K562 (cell line): ENCODE measurements at regions not wholly inside any gene's neighbourhood (a gene's known extent, or its start where the extent isn't known, plus 50 kb on each side); places are given as distances from the start of the nearest gene placed in this dataset.

Experiments
- ATAC-seq: fragments of 200-7000 bp; cut with Tn5 transposase; 3 replicates; pipeline ENCODE4 v1.9.1; 2020; ENCODE audit warnings: moderate library complexity
- BruUV-seq: library from RNA; stranded (reverse); fragments of 400-500 nt; replicated peaks from 2 replicates; lab custom pipeline; 2021; lab: Mats Ljungman, UMichigan
- CTCF ChIA-PET: fragments of 300-600 bp; formaldehyde crosslinking; extraction: SDS; loops from one replicate; lab custom pipeline; 2021; ENCODE audit warnings: low intra/inter-chr PET ratio; lab: Yijun Ruan, JAX
- POLR2A ChIA-PET: fragments of 300-600, 350-650 bp; sonication (Branson Sonifier 250); formaldehyde crosslinking; extraction: SDS; loops from one replicate; lab custom pipeline; 2021; ENCODE audit warnings: antibody characterized with exemption, inconsistent platforms; lab: Yijun Ruan, JAX
- DNase-seq, 4 experiments: peaks; one replicate each; pipeline versions ENCODE4 v3.0.0 to v3.0.0-alpha.2; 2011 to 2018; ENCODE audit warnings: low spot score in 3 of 4, mixed read lengths in 3 of 4; ENCODE audit errors: extremely low read depth in 1 of 4
- FAIRE-seq: peaks from 2 replicates; lab custom pipeline; 2011; peaks lifted over from hg19 to GRCh38; lab: Jason Lieb, UNC
- H2AFZ ChIP-seq: 2 replicates; pipeline ENCODE4 v1.6.0; 2011; ENCODE audit warnings: low read depth, low read length, control low read depth, inconsistent platforms
- H3K27ac ChIP-seq: fragments of 200-600 bp; 3 replicates; pipeline ENCODE4 v1.8.0; 2011; ENCODE audit warnings: low read depth, mild to moderate bottlenecking, control low read depth, inconsistent platforms, low read length, moderate library complexity, mixed read lengths; ENCODE audit errors: extremely low read depth
- H3K27me3 ChIP-seq, 2 experiments: fragments of 300-600 bp in 1 of 2; 2 replicates in 1 of 2; 3 replicates in 1 of 2; pipeline versions ENCODE4 v1.6.0 to v1.8.0; 2011; ENCODE audit warnings: inconsistent platforms in 2 of 2, low read length in 2 of 2, mild to moderate bottlenecking in 1 of 2, mixed read lengths in 1 of 2, moderate library complexity in 1 of 2; ENCODE audit not compliant: control insufficient read depth in 2 of 2, insufficient read depth in 2 of 2
- H3K36me3 ChIP-seq: fragments of 300-600 bp; 3 replicates; pipeline ENCODE4 v1.8.0; 2011; ENCODE audit warnings: mild to moderate bottlenecking, low read length, inconsistent platforms; ENCODE audit not compliant: control insufficient read depth, insufficient read depth
- H3K4me1 ChIP-seq, 2 experiments: fragments of 200-600 bp in 1 of 2; replicated peaks in 1 of 2; 2 replicates in 1 of 2; 3 replicates in 1 of 2; pipeline versions ENCODE4 v1.5.1 to v1.8.0; 2011; ENCODE audit warnings: inconsistent platforms in 2 of 2, low read length in 2 of 2, mild to moderate bottlenecking in 1 of 2, mixed read lengths in 1 of 2, moderate library complexity in 1 of 2; ENCODE audit not compliant: control insufficient read depth in 2 of 2, insufficient read depth in 2 of 2
- H3K4me2 ChIP-seq: 2 replicates; pipeline ENCODE4 v1.6.1; 2011; ENCODE audit warnings: low read length, control low read depth, inconsistent platforms, mixed read lengths; ENCODE audit not compliant: insufficient read depth
- H3K4me3 ChIP-seq: fragments of 200-600 bp; sonication (generic), shearing (Covaris generic); 2 replicates; pipeline ENCODE4 v1.5.1; 2016; ENCODE audit warnings: control low read depth, inconsistent platforms
- H3K79me2 ChIP-seq: fragments of 200-600 bp; 3 replicates; pipeline ENCODE4 v1.8.0; 2011; ENCODE audit warnings: low read length, inconsistent platforms; ENCODE audit not compliant: control insufficient read depth, insufficient read depth
- H3K9ac ChIP-seq, 2 experiments: 2 replicates each; pipeline versions ENCODE4 v1.6.0 to v1.6.1; 2011; ENCODE audit warnings: low read depth in 2 of 2, low read length in 2 of 2, control low read depth in 1 of 2, inconsistent platforms in 1 of 2, mild to moderate bottlenecking in 1 of 2, mixed read lengths in 1 of 2; ENCODE audit not compliant: insufficient read depth in 1 of 2
- H3K9me1 ChIP-seq: one replicate; pipeline ENCODE4 v1.6.0; 2011; ENCODE audit warnings: inconsistent platforms, mild to moderate bottlenecking, low read length, moderate library complexity; ENCODE audit not compliant: control insufficient read depth, insufficient read depth
- H3K9me3 ChIP-seq: replicated peaks from 2 replicates; pipeline ENCODE4 v1.5.1; 2011; ENCODE audit warnings: low read depth, low read length, inconsistent platforms; ENCODE audit not compliant: control insufficient read depth, insufficient read depth
- H4K20me1 ChIP-seq: replicated peaks from 2 replicates; pipeline ENCODE4 v1.6.1; 2011; ENCODE audit warnings: low read length, inconsistent platforms, mixed read lengths; ENCODE audit not compliant: control insufficient read depth, insufficient read depth
- NELFE ChIP-seq: IDR thresholded peaks from 2 replicates; pipeline ENCODE4 v1.6.1; 2011; ENCODE audit warnings: mild to moderate bottlenecking; ENCODE audit not compliant: insufficient read depth, insufficient read length
- SAP30 ChIP-seq: fragments of 200-600 bp; sonication (generic); IDR thresholded peaks from 2 replicates; pipeline ENCODE4 v1.6.1; 2012; ENCODE audit warnings: borderline replicate concordance, low read depth, mild to moderate bottlenecking, moderate library complexity, low read length, control low read depth, inconsistent platforms; ENCODE audit not compliant: insufficient read depth, poor library complexity, severe bottlenecking
- SREBF2 ChIP-seq: sonication (generic); formaldehyde crosslinking; IDR thresholded peaks from 2 replicates; pipeline ENCODE4 v1.4.0; 2020; ENCODE audit warnings: mild to moderate bottlenecking, missing genetic modification reagents
- TEAD4 ChIP-seq, 2 experiments: sonication (generic) in 1 of 2; formaldehyde crosslinking in 1 of 2; IDR thresholded peaks; 2 replicates each; pipeline versions ENCODE4 v1.6.1 to v1.8.0; 2012 to 2022; ENCODE audit warnings: borderline replicate concordance in 1 of 2, inconsistent platforms in 1 of 2, low read length in 1 of 2, mild to moderate bottlenecking in 1 of 2, missing genetic modification reagents in 1 of 2
- ZKSCAN3 ChIP-seq: fragments of 250-450 bp; sonication (Bioruptor Pico); IDR thresholded peaks from 2 replicates; pipeline ENCODE4 v1.4.0; 2020
- WGBS: fragments of 100-300 bp; shearing (Covaris generic); methylation state at CpG from one replicate; pipeline ENCODE4 v1.1.6; 2016; ENCODE audit warnings: low coverage, mixed read lengths; ENCODE audit not compliant: insufficient coverage; ENCODE audit errors: missing lambda C conversion rate; 5-methylcytosine and 5-hydroxymethylcytosine counted together
- in situ Hi-C: fragments of 300-500 bp; cut with MboI; formaldehyde crosslinking; loops from 4 replicates; pipeline ENCODE4 v1.15.0; 2018; ENCODE audit warnings: inconsistent platforms, mixed read lengths
- intact Hi-C: fragments of 100-400 bp; cut with micrococcal nuclease; formaldehyde crosslinking; loops from 2 replicates; pipeline ENCODE4 v1.14.2; 2022
- TF ChIP-seq, protein P1 (sequence below): sonication (generic); formaldehyde crosslinking; IDR thresholded peaks from 2 replicates; pipeline ENCODE4 v1.8.0; 2022; ENCODE audit warnings: missing genetic modification reagents, mild to moderate bottlenecking, borderline replicate concordance
- TF ChIP-seq, protein P2 (sequence below): fragments of 450-650 bp; formaldehyde crosslinking; IDR thresholded peaks from 2 replicates; pipeline ENCODE4 v1.4.0; 2020; ENCODE audit warnings: mild to moderate bottlenecking, moderate library complexity

DNA sequence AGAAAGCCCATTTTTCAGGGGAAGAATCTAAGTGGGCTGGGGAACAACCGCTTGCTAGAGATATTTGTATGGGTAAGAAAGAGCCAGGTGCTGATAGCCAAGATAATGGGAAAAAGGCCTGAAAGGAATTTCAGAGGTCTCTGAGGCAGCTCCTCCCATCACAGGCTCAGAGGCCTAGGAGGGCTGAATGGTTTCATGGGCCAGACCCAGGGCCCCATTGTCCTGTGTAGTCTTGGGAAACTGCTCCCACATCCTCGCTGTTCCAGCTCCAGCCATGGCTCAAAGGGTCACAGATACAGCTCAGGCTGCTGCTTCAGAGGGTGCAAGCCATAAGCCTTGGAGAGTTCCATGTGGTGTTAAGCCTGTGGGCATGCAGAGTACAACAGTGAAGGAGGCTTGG lies 73.2 kb upstream of the ARHGAP20 start:
- CTCF ChIA-PET = no interaction called here
- POLR2A ChIA-PET = no interaction called here
- H3K4me2 ChIP-seq = no peak overlapping the region

More for the DNA sequence above, 73.2 kb upstream of the ARHGAP20 start:
- no peak overlapping the region for H3K27ac ChIP-seq
- 0% methylated on average over 2 of the region's 2 CpGs for WGBS
- intact Hi-C loops = no loop called here
- H4K20me1 ChIP-seq = no peaks in the 10 kb centered on the region
- H3K79me2 ChIP-seq = no peaks in the 10 kb centered on the region
- FAIRE-seq (no peak), ATAC-seq (no peak), DNase-seq (no peak)
- no TSS peak for BruUV-seq
- H3K36me3 ChIP-seq = no peaks in the 10 kb centered on the region
- no peaks in the 10 kb centered on the region for H3K27me3 ChIP-seq
- TF ChIP-seq SAP30 (no peak), NELFE (no peak), TEAD4 (IDR thresholded peaks at IDR 0.05; ENCODE audit: low read length) (no peak), TEAD4 (CRISPR knock-in tag; IDR thresholded peaks at IDR 0.05; ENCODE audit: borderline replicate concordance) (no peak), ZKSCAN3 (CRISPR knock-in tag) (no peak), SREBF2 (CRISPR knock-in tag) (no peak)
- TF ChIP-seq, protein P1, sequence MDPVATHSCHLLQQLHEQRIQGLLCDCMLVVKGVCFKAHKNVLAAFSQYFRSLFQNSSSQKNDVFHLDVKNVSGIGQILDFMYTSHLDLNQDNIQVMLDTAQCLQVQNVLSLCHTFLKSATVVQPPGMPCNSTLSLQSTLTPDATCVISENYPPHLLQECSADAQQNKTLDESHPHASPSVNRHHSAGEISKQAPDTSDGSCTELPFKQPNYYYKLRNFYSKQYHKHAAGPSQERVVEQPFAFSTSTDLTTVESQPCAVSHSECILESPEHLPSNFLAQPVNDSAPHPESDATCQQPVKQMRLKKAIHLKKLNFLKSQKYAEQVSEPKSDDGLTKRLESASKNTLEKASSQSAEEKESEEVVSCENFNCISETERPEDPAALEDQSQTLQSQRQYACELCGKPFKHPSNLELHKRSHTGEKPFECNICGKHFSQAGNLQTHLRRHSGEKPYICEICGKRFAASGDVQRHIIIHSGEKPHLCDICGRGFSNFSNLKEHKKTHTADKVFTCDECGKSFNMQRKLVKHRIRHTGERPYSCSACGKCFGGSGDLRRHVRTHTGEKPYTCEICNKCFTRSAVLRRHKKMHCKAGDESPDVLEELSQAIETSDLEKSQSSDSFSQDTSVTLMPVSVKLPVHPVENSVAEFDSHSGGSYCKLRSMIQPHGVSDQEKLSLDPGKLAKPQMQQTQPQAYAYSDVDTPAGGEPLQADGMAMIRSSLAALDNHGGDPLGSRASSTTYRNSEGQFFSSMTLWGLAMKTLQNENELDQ (CRISPR knock-in tag) = no peak
- TF ChIP-seq, protein P2, sequence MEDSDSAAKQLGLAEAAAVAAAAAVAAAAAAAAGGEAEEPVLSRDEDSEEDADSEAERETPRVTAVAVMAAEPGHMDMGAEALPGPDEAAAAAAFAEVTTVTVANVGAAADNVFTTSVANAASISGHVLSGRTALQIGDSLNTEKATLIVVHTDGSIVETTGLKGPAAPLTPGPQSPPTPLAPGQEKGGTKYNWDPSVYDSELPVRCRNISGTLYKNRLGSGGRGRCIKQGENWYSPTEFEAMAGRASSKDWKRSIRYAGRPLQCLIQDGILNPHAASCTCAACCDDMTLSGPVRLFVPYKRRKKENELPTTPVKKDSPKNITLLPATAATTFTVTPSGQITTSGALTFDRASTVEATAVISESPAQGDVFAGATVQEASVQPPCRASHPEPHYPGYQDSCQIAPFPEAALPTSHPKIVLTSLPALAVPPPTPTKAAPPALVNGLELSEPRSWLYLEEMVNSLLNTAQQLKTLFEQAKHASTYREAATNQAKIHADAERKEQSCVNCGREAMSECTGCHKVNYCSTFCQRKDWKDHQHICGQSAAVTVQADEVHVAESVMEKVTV (CRISPR knock-in tag) = no peak
- no peaks in the 10 kb centered on the region for H3K4me1 ChIP-seq
- no peak overlapping the region for H3K9ac ChIP-seq
- no peak overlapping the region for H3K4me3 ChIP-seq
- H2AFZ ChIP-seq = no peak overlapping the region
- in situ Hi-C loops = no loop called here
- H3K9me3 ChIP-seq = 0 out of 2 replicates have a peak, but pooled peaks cover 2% of the 10 kb centered on the region
- no peaks in the 10 kb centered on the region for H3K9me1 ChIP-seq
